GM19043 (cell line): ENCODE measurements at regions not wholly inside any gene's neighbourhood (a gene's known extent, or its start where the extent isn't known, plus 50 kb on each side); places are given as distances from the start of the nearest gene placed in this dataset.
"Not testable (repeated sequence)": the region's sequence is repeated elsewhere in the genome, so short reads cannot be mapped to it uniquely, and the experiment has no call there.

Experiments used
- ATAC-seq: cut with Tn5 transposase; IDR thresholded peaks from one replicate; pipeline ENCODE4 v1.9.1; 2021; ENCODE audit warnings: low read depth; ENCODE audit not compliant: unreplicated experiment

DNA sequence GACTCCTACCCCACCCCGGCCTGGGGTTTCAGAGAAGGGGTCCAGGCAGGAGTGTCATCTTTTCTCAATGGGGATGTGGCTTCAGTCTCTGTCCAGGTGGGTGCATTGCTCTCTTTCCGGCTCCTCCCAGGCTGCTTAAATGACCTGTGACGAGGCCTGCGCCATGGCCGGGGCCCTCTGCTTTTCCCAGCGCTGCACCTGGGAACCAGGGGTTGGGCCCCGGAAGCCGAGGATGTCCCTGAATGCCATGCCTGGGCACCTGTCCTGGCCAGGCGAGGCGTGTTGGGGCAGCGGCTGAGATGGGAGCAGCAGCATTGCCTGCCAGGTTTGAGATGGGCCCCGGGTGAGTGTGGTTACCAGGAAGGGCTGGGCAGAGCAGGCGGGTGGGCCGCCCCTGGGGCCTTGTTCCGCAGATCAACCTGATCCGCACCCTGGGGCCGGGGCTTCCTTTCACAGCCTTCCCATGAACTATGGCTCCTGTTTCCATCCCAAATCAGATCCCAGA is 147.4 kb downstream of the SEC14L1 start:
- no peak for ATAC-seq

GRCh38 chr17:77290759-77291558 is 150.2 kb downstream of the SEC14L1 start:
- ATAC-seq = not testable (repeated sequence)

DNA sequence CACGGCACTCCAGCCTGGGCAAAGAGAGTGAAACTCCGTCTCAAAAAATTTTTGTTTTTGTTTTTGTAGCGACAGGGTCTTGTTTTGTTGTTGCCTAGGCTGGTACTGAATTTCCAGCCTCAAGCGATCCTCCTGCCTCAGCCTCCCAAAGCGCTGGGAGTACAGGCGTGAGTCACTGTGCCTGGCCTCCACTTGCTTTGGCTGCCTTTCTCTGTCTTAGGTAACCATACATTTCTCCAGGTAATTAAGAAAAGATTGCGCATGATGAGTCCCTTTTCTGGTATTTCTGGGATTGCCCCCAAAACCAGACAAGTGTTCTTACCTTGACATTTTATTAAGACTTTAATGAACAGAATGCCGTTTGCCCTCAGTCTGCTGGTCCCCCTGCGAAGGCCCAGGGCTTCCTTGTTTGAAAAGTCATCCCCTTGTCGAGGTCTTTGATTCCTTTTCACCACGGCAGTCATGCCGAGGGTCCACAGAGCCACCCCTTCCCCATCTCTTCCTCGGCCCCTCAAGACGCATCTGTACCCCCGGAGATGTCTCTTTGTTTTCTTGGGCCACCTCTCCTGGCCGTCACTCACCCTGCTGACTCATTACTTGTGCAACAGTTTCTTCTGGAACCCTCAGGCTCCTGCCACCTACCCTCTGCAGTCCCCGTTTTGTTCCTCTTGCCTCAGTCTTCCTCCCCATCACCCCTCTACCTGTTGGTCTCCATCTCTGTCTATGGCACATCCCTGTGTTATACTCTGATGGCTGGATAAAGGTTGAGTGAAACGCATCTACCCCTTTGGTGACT is 151.0 kb downstream of the SEC14L1 start:
- ATAC-seq = no peak

- no peak for ATAC-seq
Observed at GRCh38 chr17:77294761-77295160, 154.0 kb downstream of the SEC14L1 start.

DNA sequence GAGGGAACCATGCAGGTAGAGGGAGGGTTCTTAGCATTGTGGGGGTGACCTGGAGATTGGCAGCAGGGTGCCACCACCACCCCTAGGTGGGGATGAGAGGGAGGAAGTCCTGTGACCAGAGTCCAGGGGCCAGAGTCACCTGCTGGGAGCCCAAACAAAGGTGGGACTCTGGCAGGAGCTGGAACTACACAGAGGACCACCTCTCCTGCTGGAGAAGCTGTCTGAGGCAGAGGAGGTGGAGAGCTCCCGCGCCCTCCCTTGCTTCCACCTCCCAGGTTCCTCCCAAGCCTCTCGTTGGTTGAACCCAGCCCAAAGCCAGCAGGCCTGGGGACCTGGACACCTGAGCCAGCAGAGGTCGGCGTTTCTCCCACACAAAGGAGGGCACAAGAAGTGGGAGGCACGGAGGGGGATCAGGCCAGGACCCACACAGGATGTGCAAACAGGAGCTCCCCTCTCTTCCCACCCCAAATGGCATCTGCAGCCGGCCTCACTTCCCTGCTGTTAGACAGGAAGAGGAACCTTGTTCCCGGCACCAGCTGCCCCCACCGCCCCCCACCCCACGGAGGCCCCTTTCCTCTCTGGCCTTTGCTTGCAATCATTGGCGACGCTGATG is 154.6 kb downstream of the SEC14L1 start:
- ATAC-seq = no peak

DNA sequence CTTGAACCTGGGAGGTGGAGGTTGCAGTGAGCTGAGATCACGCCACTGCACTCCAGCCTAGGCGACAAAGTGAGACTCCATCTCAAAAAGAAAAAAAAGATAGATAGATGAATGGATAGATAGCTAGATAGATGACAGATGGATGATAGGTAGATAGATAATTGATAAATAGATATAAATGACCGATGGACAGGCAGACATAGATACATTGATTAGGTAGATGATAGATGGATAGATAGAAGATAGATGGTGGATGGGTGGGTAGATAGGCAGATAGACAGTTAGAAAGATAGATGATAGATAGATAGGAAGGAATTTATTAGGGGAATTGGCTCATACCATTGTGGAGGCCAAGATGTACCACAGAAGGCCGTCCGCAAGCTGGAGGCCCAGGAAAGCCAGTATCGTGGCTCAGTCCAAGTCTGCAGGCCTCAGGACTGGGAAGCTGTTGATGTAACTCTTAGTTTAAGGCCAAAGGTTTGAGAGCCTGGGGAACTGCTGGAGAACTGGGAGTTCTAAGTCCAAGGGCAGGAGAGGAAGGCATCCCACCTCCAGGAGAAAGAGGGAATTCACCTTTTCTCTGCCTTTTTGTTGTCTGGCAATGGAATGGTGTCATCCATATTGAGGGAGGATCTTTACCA is 156.1 kb downstream of the SEC14L1 start:
- ATAC-seq = no peak

DNA sequence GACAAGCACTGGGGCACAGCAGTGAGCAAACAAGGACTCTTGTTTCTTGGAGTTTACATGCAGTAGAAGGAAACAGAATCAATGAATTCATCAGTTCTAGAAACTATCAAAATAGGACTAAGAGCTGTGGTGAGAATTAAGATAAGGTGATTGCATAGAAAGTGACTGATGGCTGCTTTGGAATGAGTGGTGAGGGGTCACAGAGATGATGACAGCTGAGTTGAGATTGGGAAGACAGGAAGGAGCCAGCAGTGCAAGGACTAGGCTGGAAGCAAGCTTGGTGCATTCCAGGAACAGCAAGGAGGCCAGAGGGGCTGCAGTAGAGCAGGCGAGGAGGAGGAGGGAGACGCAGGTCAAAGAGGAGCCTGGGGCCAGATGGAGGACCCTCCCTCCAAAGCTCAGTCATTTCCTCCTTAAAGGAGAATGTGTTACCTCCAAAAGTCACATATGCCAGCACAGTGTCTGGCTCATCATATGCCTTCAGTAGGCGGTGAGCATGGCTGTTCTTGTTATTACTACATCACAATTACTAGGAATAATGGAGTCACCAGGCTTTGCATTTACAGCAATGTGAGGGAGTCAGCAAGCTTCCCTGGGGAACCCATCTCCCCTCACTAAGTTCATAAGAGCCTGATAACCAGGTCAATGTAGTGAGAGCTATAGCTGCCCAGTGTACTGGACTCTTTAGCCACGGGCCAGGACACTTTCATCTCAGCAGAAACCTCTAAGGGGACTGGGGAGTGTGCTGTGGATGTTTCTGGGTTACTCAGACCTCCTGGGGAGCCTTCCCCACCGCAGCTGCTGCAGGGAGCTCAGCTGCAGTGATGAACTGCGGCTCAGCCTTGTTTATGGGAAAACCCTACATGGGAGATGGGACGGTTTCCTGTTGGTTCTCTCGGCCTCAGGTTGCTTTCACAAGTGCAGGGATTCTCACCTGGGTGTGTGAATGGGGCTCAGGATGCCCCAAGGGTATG is 157.2 kb downstream of the SEC14L1 start:
- ATAC-seq = no peak

DNA sequence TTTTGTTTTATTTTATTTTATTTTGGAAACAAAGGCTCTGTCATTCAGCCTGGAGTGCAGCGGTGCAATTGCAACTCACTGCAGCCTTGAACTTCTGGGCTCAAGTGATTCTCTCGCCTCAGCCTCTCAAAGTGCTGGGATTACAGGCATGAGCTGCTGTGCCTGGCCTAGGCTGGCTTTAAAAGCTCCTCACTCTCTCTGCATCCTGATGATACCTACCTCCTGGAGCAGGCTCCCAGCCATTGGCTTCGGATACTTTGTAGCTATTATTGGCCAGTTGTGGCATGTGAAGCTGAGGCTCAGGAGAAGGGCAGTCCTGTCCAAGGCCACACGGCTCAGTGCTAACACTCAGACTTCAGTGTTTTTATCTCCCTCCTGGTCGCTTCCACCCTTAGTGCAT is 158.0 kb downstream of the SEC14L1 start:
- no peak for ATAC-seq

- no peak for ATAC-seq
Observed at GRCh38 chr17:77299256-77300015, 158.7 kb downstream of the SEC14L1 start.

DNA sequence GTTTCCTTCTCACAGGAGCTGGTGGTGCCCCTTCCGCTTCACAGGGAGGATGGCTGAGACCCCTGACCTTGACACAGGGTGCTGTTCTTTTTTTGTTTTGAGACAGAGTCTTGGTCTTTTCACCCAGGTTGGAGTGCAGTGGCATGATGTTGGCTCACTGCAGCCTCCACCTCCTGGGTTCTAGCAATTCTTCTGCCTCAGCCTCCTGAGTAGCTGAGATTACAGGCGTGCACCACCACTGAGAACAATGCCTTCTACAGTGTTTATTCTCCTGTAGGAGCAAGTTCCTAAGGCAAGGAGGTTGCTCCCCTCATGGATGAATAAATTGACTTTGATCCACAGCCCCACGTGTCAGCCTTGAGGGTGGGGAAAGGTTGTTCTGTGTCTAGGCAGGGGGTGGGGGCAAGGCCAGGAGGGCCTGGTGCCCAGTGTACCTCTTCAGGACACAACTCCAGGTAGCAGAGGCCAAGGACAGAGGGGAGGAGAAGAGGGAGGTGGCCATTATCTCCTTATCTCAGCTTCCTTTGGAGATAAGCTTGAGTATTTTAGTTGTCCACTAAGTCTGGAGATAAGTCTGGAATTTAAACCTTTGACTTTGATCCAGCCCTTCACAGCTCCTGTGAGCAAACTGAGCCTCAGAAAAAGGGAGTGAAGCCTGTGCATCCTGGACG is 159.4 kb downstream of the SEC14L1 start:
- no peak for ATAC-seq

GRCh38 chr17:77301694-77302266 is 161.0 kb downstream of the SEC14L1 start:
- ATAC-seq = no peak

- ATAC-seq = no peak
Observed at GRCh38 chr17:77302682-77303081, 161.9 kb downstream of the SEC14L1 start.

DNA sequence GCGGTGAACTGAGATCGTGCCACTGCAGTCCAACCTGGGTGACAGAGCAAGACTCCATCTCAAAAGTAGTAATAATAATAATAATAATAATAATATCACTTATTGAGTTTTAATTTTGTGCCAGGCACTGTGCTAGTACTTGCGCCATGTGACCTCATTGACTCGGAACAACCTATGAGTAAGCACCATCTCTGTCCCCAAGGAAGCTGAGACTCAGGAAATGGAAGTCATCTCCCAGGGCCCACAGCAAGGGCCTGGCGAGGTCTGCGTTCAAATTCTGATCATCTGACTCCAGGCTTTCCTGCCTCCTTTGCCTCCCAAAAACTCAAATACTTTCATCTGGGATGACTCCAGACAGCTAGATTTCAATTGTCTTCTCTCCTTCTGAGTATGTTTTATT is 162.9 kb downstream of the SEC14L1 start:
- ATAC-seq = no peak

GRCh38 chr17:77304051-77304745 is 163.4 kb downstream of the SEC14L1 start:
- no peak for ATAC-seq

DNA sequence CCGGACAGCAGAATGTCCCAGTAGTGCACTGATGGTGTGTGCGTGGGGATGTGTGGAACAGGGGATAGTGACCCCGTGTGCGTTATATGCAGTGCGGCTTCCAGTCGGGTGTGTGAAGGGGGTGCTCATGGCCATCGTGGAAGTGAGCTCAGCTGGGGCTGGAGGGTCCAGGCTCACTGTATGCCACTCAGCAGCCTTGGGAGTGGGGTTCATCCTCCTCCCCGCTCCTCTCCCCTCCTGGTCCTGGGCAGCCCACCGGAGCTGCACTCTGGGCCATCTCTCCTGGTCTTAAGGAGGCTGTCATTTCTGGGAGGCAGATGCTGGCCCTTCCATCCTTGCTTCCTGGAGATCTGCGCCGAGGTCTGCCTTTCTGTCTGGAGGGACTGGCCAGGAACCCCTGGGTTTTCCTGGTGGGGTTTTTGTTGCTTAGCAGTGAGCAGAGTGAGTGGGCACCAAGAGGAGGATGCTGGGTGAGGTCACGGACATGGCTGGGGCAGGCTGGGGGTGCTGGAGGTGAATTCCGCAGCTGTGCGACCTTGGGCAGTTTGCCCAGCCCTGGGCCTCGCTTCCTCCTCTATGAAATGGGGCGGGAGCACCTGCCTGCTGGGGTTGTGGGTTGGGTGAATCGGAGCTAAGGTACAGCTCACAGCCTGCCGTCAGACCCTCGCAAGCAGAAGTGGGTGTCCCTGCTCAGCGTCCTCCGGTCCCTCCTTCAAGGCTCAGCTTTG is 164.1 kb downstream of the SEC14L1 start:
- ATAC-seq = no peak

GRCh38 chr17:77306048-77306789 is 165.4 kb downstream of the SEC14L1 start:
- no peak for ATAC-seq
